ENCODE measurements at regions not wholly inside any gene's neighbourhood (a gene's known extent, or its start where the extent isn't known, plus 50 kb on each side); places are given as distances from the start of the nearest gene placed in this dataset.

GRCh38 chr2:107727318-107727717 lies 99.4 kb upstream of the RGPD4 start:
- TF ChIP-seq EP300 (IDR thresholded peaks at IDR 0.05) (no peak), CTCF (IDR thresholded peaks at IDR 0.05) (no peak), POLR2A (IDR thresholded peaks at IDR 0.05) (no peak)

Data from stomach (tissue), 4 donors.